ENCODE measurements at regions not wholly inside any gene's neighbourhood (a gene's known extent, or its start where the extent isn't known, plus 50 kb on each side); places are given as distances from the start of the nearest gene placed in this dataset.

GRCh38 chr12:76962099-76962498, 83.3 kb upstream of the CSRP2 start (continued):
- TF ChIP-seq ZNF626 (tag by site-specific recombination; IDR thresholded peaks at IDR 0.05) (no peak), KLF8 (tag by site-specific recombination; IDR thresholded peaks at IDR 0.05) (no peak)

DNA sequence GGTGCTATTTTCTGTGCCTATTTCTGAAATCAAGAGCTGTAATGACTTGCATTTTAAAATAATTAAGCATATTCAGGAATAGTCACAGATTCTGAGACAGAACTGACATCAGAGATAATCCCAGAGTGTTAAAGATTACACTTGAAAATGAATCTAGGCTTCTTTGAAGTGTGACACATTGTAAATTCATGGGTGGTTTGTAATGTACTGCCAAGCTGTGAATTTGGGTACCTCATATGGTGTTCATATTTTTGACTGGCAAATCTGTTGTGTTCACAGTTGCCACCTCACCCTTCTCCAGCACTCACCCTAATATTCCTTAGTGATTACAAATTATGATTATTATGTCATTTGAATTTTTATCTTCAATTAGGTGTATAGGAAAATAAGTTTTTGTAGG, 78.5 kb upstream of the CSRP2 start:
- Histone ChIP-seq H3K9me3 (ENCODE audit: control insufficient read depth, insufficient read depth, low read depth, low read length) (no peaks in the 10 kb centered on the region), H3K36me3 (ENCODE audit: control insufficient read depth in 2 of 2, insufficient read depth in 1 of 2, low read length in 2 of 2) (no peaks in the 10 kb centered on the region), H3K4me1 (ENCODE audit: control insufficient read depth, insufficient read depth, low read length) (no peaks in the 10 kb centered on the region), H3K4me3 (ENCODE audit: low read depth, low read length) (no peak overlapping the region), H3K27ac (ENCODE audit: extremely low read depth, low read depth, low read length) (no peak overlapping the region)
- TF ChIP-seq, protein P1, sequence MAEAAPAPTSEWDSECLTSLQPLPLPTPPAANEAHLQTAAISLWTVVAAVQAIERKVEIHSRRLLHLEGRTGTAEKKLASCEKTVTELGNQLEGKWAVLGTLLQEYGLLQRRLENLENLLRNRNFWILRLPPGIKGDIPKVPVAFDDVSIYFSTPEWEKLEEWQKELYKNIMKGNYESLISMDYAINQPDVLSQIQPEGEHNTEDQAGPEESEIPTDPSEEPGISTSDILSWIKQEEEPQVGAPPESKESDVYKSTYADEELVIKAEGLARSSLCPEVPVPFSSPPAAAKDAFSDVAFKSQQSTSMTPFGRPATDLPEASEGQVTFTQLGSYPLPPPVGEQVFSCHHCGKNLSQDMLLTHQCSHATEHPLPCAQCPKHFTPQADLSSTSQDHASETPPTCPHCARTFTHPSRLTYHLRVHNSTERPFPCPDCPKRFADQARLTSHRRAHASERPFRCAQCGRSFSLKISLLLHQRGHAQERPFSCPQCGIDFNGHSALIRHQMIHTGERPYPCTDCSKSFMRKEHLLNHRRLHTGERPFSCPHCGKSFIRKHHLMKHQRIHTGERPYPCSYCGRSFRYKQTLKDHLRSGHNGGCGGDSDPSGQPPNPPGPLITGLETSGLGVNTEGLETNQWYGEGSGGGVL (tag by site-specific recombination; IDR thresholded peaks at IDR 0.05): no peak
- TF ChIP-seq, protein P2, sequence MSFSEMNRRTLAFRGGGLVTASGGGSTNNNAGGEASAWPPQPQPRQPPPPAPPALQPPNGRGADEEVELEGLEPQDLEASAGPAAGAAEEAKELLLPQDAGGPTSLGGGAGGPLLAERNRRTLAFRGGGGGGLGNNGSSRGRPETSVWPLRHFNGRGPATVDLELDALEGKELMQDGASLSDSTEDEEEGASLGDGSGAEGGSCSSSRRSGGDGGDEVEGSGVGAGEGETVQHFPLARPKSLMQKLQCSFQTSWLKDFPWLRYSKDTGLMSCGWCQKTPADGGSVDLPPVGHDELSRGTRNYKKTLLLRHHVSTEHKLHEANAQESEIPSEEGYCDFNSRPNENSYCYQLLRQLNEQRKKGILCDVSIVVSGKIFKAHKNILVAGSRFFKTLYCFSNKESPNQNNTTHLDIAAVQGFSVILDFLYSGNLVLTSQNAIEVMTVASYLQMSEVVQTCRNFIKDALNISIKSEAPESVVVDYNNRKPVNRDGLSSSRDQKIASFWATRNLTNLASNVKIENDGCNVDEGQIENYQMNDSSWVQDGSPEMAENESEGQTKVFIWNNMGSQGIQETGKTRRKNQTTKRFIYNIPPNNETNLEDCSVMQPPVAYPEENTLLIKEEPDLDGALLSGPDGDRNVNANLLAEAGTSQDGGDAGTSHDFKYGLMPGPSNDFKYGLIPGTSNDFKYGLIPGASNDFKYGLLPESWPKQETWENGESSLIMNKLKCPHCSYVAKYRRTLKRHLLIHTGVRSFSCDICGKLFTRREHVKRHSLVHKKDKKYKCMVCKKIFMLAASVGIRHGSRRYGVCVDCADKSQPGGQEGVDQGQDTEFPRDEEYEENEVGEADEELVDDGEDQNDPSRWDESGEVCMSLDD (tag by site-specific recombination; IDR thresholded peaks at IDR 0.05): no peak
- no peak for TF ChIP-seq ZNF292 (tag by site-specific recombination; IDR thresholded peaks at IDR 0.05; ENCODE audit: borderline replicate concordance, low read depth)
- TF ChIP-seq HOXC10 (CRISPR knock-in tag; IDR thresholded peaks at IDR 0.05): no peak
- no peak for TF ChIP-seq ZNF558 (tag by site-specific recombination; IDR thresholded peaks at IDR 0.05)
- TF ChIP-seq, protein P3, sequence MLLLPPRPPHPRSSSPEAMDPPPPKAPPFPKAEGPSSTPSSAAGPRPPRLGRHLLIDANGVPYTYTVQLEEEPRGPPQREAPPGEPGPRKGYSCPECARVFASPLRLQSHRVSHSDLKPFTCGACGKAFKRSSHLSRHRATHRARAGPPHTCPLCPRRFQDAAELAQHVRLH (tag by site-specific recombination; IDR thresholded peaks at IDR 0.05): no peak
- no peak for TF ChIP-seq ZNF274 (IDR thresholded peaks at IDR 0.05; ENCODE audit: low read length)
- no peak for TF ChIP-seq ZNF274 (tag by site-specific recombination; IDR thresholded peaks at IDR 0.05; ENCODE audit: borderline replicate concordance)
- TF ChIP-seq ZSCAN30 (tag by site-specific recombination; IDR thresholded peaks at IDR 0.05): no peak
- TF ChIP-seq ZBTB44 (tag by site-specific recombination; IDR thresholded peaks at IDR 0.05): no peak
- no peak for TF ChIP-seq ZNF211 (tag by site-specific recombination; IDR thresholded peaks at IDR 0.05; ENCODE audit: low read depth)
- no peak for TF ChIP-seq ZNF560 (tag by site-specific recombination; IDR thresholded peaks at IDR 0.05; ENCODE audit: borderline replicate concordance)
- no peak for TF ChIP-seq ZNF514 (tag by site-specific recombination; IDR thresholded peaks at IDR 0.05)
- CTCF ChIA-PET: interaction anchor here (0.6 to 1.5 kb wide), 6 partner anchors 10 to 468 kb away, joined by 3 to 4 read pairs (median 4); no protein-coding TSS in a partner anchor
- POLR2A ChIA-PET: no interaction called here

- ChIA-PET POLR2A (no interaction called here), CTCF (interaction anchor here (0.8 to 2.7 kb wide), 2 partner anchors 36 to 58 kb away, joined by 3 to 13 read pairs; no protein-coding TSS in a partner anchor)
- H3K4me1 ChIP-seq (ENCODE audit: control insufficient read depth, insufficient read depth, low read length): no peaks in the 10 kb centered on the region
- no peaks in the 10 kb centered on the region for H3K9me3 ChIP-seq (ENCODE audit: control insufficient read depth, insufficient read depth, low read depth, low read length)
- no peak for TF ChIP-seq ATF2 (tag by site-specific recombination; IDR thresholded peaks at IDR 0.05; ENCODE audit: low read depth)
- no peak for TF ChIP-seq ZNF610 (tag by site-specific recombination; IDR thresholded peaks at IDR 0.05; ENCODE audit: borderline replicate concordance)
- peak; percentile 48; the same call in 1 of the 2 replicates for TF ChIP-seq PRDM1 (tag by site-specific recombination; IDR thresholded peaks at IDR 0.05)
- TF ChIP-seq, protein P4, sequence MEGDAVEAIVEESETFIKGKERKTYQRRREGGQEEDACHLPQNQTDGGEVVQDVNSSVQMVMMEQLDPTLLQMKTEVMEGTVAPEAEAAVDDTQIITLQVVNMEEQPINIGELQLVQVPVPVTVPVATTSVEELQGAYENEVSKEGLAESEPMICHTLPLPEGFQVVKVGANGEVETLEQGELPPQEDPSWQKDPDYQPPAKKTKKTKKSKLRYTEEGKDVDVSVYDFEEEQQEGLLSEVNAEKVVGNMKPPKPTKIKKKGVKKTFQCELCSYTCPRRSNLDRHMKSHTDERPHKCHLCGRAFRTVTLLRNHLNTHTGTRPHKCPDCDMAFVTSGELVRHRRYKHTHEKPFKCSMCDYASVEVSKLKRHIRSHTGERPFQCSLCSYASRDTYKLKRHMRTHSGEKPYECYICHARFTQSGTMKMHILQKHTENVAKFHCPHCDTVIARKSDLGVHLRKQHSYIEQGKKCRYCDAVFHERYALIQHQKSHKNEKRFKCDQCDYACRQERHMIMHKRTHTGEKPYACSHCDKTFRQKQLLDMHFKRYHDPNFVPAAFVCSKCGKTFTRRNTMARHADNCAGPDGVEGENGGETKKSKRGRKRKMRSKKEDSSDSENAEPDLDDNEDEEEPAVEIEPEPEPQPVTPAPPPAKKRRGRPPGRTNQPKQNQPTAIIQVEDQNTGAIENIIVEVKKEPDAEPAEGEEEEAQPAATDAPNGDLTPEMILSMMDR (tag by site-specific recombination; IDR thresholded peaks at IDR 0.05): peak; percentile 34; the same call in 1 of the 2 replicates
- no peak for TF ChIP-seq ZNF366 (tag by site-specific recombination; conservative IDR thresholded peaks at IDR 0.05)
- TF ChIP-seq ZNF24 (tag by site-specific recombination; IDR thresholded peaks at IDR 0.05): no peak
- H3K27ac ChIP-seq (ENCODE audit: extremely low read depth, low read depth, low read length): no peak overlapping the region
- H3K36me3 ChIP-seq (ENCODE audit: control insufficient read depth in 2 of 2, insufficient read depth in 1 of 2, low read length in 2 of 2): no peaks in the 10 kb centered on the region
- no peak overlapping the region for H3K4me3 ChIP-seq (ENCODE audit: low read depth, low read length)
These were observed 74.2 kb upstream of the CSRP2 start for GRCh38 chr12:76952995-76953394.

Data from HEK293 (cell line).